H1 (cell line): ENCODE measurements at regions not wholly inside any gene's neighbourhood (a gene's known extent, or its start where the extent isn't known, plus 50 kb on each side); places are given as distances from the start of the nearest gene placed in this dataset.

ENCODE experiments used
- CTCF ChIA-PET: fragments of 300-600 bp; sonication (Branson Sonifier 250); formaldehyde crosslinking; loops from one replicate; lab custom pipeline; 2021; ENCODE audit not compliant: partially characterized antibody; lab: Charles Lee
- POLR2A ChIA-PET: fragments of 300-600 bp; sonication (Branson Sonifier 250); formaldehyde crosslinking; loops from one replicate; lab custom pipeline; 2021; ENCODE audit warnings: inconsistent platforms; ENCODE audit not compliant: partially characterized antibody; lab: Charles Lee
- DNase-seq, 2 experiments: peaks; one replicate each; pipeline versions ENCODE4 v3.0.0 to v3.0.0-alpha.2; 2010 to 2022; ENCODE audit warnings: low spot score in 2 of 2, low read depth in 1 of 2, mixed read lengths in 1 of 2
- FAIRE-seq: peaks from 2 replicates; lab custom pipeline; 2011; peaks lifted over from hg19 to GRCh38; lab: Jason Lieb, UNC
- H2AFZ ChIP-seq: 2 replicates; pipeline ENCODE4 v1.8.1; 2012; ENCODE audit warnings: low read length, inconsistent platforms
- H2AK5ac ChIP-seq: 2 replicates; pipeline ENCODE4 v1.6.1; 2013; ENCODE audit warnings: low read depth, low read length
- H2BK120ac ChIP-seq: replicated peaks from 2 replicates; pipeline ENCODE3; 2013; ENCODE audit warnings: low read depth, low read length, inconsistent platforms
- H2BK12ac ChIP-seq: 2 replicates; pipeline ENCODE4 v1.6.1; 2013; ENCODE audit warnings: low read depth, low read length
- H2BK15ac ChIP-seq: 2 replicates; pipeline ENCODE4 v1.6.1; 2013; ENCODE audit warnings: low read length
- H2BK20ac ChIP-seq: 2 replicates; pipeline ENCODE4 v1.6.1; 2013; ENCODE audit warnings: low read length
- H2BK5ac ChIP-seq: 2 replicates; pipeline ENCODE4 v1.6.1; 2013; ENCODE audit warnings: low read depth, low read length
- H3K14ac ChIP-seq: 2 replicates; pipeline ENCODE4 v1.6.1; 2013; ENCODE audit warnings: inconsistent platforms; ENCODE audit not compliant: insufficient read length
- H3K18ac ChIP-seq: 2 replicates; pipeline ENCODE4 v1.6.1; 2013; ENCODE audit warnings: low read length; ENCODE audit errors: extremely low read depth
- H3K23ac ChIP-seq: 2 replicates; pipeline ENCODE4 v1.6.1; 2013; ENCODE audit warnings: inconsistent platforms; ENCODE audit not compliant: insufficient read length
- H3K23me2 ChIP-seq: 2 replicates; pipeline ENCODE4 v1.6.1; 2013; ENCODE audit warnings: low read depth, low read length
- H3K27ac ChIP-seq: 2 replicates; pipeline ENCODE4 v1.6.1; 2011; ENCODE audit warnings: low read depth, low read length, inconsistent platforms
- H3K27me3 ChIP-seq, 4 experiments: replicated peaks in 1 of 4; 1 replicate in 1 of 4; 2 replicates in 3 of 4; pipeline versions ENCODE4 v1.6.1 to v1.8.1; 2011 to 2013; ENCODE audit warnings: low read length in 3 of 4, mild to moderate bottlenecking in 3 of 4, inconsistent platforms in 2 of 4, mixed read lengths in 2 of 4, moderate library complexity in 1 of 4; ENCODE audit not compliant: control insufficient read depth in 3 of 4, insufficient read depth in 3 of 4; ENCODE audit errors: extremely low read depth in 1 of 4
- H3K36me3 ChIP-seq, 4 experiments: 2 replicates each; pipeline versions ENCODE4 v1.6.1 to v1.8.1; 2011 to 2013; ENCODE audit warnings: mild to moderate bottlenecking in 4 of 4, low read length in 3 of 4, moderate library complexity in 2 of 4, control low read depth in 1 of 4, inconsistent platforms in 1 of 4; ENCODE audit not compliant: insufficient read depth in 4 of 4, control insufficient read depth in 2 of 4
- H3K4ac ChIP-seq: replicated peaks from 2 replicates; pipeline ENCODE3; 2013; ENCODE audit warnings: low read length, low read depth, mixed read lengths, inconsistent platforms; ENCODE audit not compliant: insufficient read length
- H3K4me1 ChIP-seq, 4 experiments: replicated peaks in 1 of 4; 1 replicate in 1 of 4; 2 replicates in 3 of 4; pipeline versions ENCODE4 v1.6.1 to v1.8.1; 2011 to 2013; ENCODE audit warnings: low read length in 3 of 4, inconsistent platforms in 2 of 4, mixed read lengths in 1 of 4; ENCODE audit not compliant: insufficient read depth in 4 of 4, control insufficient read depth in 3 of 4
- H3K4me2 ChIP-seq, 2 experiments: 2 replicates each; pipeline versions ENCODE4 v1.6.1 to v1.8.1; 2011 to 2013; ENCODE audit warnings: low read depth in 2 of 2, low read length in 2 of 2, control low read depth in 1 of 2, inconsistent platforms in 1 of 2, mild to moderate bottlenecking in 1 of 2; ENCODE audit not compliant: insufficient read depth in 1 of 2
- H3K4me3 ChIP-seq, 4 experiments: fragments of 200-600, 300-600 bp in 1 of 4; sonication (generic), shearing (Covaris generic), sonication (Bioruptor Twin) in 1 of 4; 2 replicates each; pipeline versions ENCODE4 v1.5.1 to v1.8.1; 2011 to 2016; ENCODE audit warnings: low read length in 4 of 4, low read depth in 3 of 4, control low read depth in 2 of 4, inconsistent platforms in 2 of 4, mild to moderate bottlenecking in 2 of 4, mixed read lengths in 1 of 4, moderate library complexity in 1 of 4; ENCODE audit not compliant: insufficient read depth in 2 of 4; ENCODE audit errors: extremely low read depth in 1 of 4
- H3K56ac ChIP-seq: replicated peaks from 2 replicates; pipeline ENCODE3; 2013; ENCODE audit warnings: low read depth, mild to moderate bottlenecking, mixed read lengths, low read length, inconsistent platforms; ENCODE audit not compliant: insufficient read length
- H3K79me1 ChIP-seq: 2 replicates; pipeline ENCODE4 v1.6.1; 2013; ENCODE audit warnings: low read depth, low read length, control low read depth
- H3K79me2 ChIP-seq, 2 experiments: 2 replicates each; pipeline versions ENCODE4 v1.6.1 to v1.8.1; 2012 to 2013; ENCODE audit warnings: low read length in 2 of 2, mild to moderate bottlenecking in 2 of 2, inconsistent platforms in 1 of 2; ENCODE audit not compliant: insufficient read depth in 2 of 2, control insufficient read depth in 1 of 2
- H3K9ac ChIP-seq, 4 experiments: replicated peaks in 1 of 4; 1 replicate in 1 of 4; 2 replicates in 3 of 4; pipeline versions ENCODE4 v1.6.1 to v1.8.1; 2011 to 2013; ENCODE audit warnings: low read depth in 3 of 4, low read length in 3 of 4, control low read depth in 2 of 4, mild to moderate bottlenecking in 2 of 4, moderate library complexity in 2 of 4, inconsistent platforms in 1 of 4; ENCODE audit errors: extremely low read depth in 1 of 4
- H3K9me3 ChIP-seq, 2 experiments: 2 replicates each; pipeline versions ENCODE4 v1.6.1 to v1.8.1; 2012 to 2013; ENCODE audit warnings: mild to moderate bottlenecking in 2 of 2, moderate library complexity in 2 of 2, control low read depth in 1 of 2, inconsistent platforms in 1 of 2, low read depth in 1 of 2, low read length in 1 of 2, mixed read lengths in 1 of 2; ENCODE audit not compliant: insufficient read depth in 2 of 2
- H4K20me1 ChIP-seq, 2 experiments: replicated peaks in 1 of 2; 2 replicates each; pipeline versions ENCODE3 to v1.8.1; 2011 to 2013; ENCODE audit warnings: inconsistent platforms in 2 of 2, low read length in 2 of 2, mild to moderate bottlenecking in 1 of 2; ENCODE audit not compliant: insufficient read depth in 2 of 2, control insufficient read depth in 1 of 2
- H4K5ac ChIP-seq: 2 replicates; pipeline ENCODE4 v1.6.1; 2013; ENCODE audit warnings: low read length, low read depth, mixed read lengths, inconsistent platforms; ENCODE audit not compliant: insufficient read length
- H4K8ac ChIP-seq: 2 replicates; pipeline ENCODE4 v1.8.0; 2013; ENCODE audit warnings: mild to moderate bottlenecking, moderate library complexity, low read length, inconsistent platforms; ENCODE audit not compliant: insufficient read depth; ENCODE audit errors: extremely low read depth
- H4K91ac ChIP-seq: replicated peaks from 2 replicates; pipeline ENCODE3; 2013; ENCODE audit warnings: low read length, mixed read lengths, inconsistent platforms; ENCODE audit not compliant: insufficient read length
- ASH2L ChIP-seq: fragments of 200-600, 300-600 bp; sonication (generic); IDR thresholded peaks from one replicate; pipeline ENCODE4 v1.7.1; 2017; ENCODE audit warnings: low read length
- BRCA1 ChIP-seq: IDR thresholded peaks from 2 replicates; pipeline ENCODE4 v1.6.1; 2012; ENCODE audit warnings: low read depth, low read length, improper control_type of control experiment
- CBX5 ChIP-seq: fragments of 300-800, 300-1000 bp; sonication (generic); IDR thresholded peaks from 2 replicates; pipeline ENCODE4 v1.7.1; 2016; ENCODE audit warnings: antibody characterized with exemption, low read length, low read depth
- HDAC6 ChIP-seq: IDR thresholded peaks from one replicate; pipeline ENCODE4 v1.7.1; 2012; ENCODE audit warnings: low read depth, mild to moderate bottlenecking, inconsistent platforms, low read length, moderate library complexity
- NRF1 ChIP-seq: IDR thresholded peaks from 2 replicates; pipeline ENCODE4 v1.6.1; 2011; ENCODE audit warnings: mild to moderate bottlenecking, low read depth, low read length, improper control_type of control experiment
- POLR2AphosphoS5 ChIP-seq: IDR thresholded peaks from 2 replicates; pipeline ENCODE4 v1.6.1; 2011; ENCODE audit warnings: low read depth, low read length
- SIN3A ChIP-seq, 2 experiments: IDR thresholded peaks in 1 of 2; conservative IDR thresholded peaks in 1 of 2; 2 replicates each; pipeline ENCODE4 v1.6.1; 2011 to 2012; ENCODE audit warnings: low read length in 2 of 2, improper control_type of control experiment in 1 of 2, low read depth in 1 of 2, mild to moderate bottlenecking in 1 of 2
- SIRT6 ChIP-seq: IDR thresholded peaks from one replicate; pipeline ENCODE4 v1.7.1; 2012; ENCODE audit warnings: low read length, inconsistent platforms
- SP4 ChIP-seq: IDR thresholded peaks from 2 replicates; pipeline ENCODE4 v1.6.1; 2012; ENCODE audit warnings: low read length, inconsistent platforms
- TAF1 ChIP-seq: IDR thresholded peaks from 2 replicates; pipeline ENCODE4 v1.6.1; 2011; ENCODE audit warnings: mild to moderate bottlenecking, low read depth, low read length
- TAF7 ChIP-seq: optimal IDR thresholded peaks from 2 replicates; pipeline ENCODE3; 2011; ENCODE audit warnings: low read depth, mild to moderate bottlenecking, inconsistent platforms, low read length, moderate library complexity, borderline replicate concordance
- TF ChIP-seq, protein P1 (sequence below): IDR thresholded peaks from 2 replicates; pipeline ENCODE4 v1.6.1; 2011; ENCODE audit warnings: low read length, improper control_type of control experiment

- H3K18ac ChIP-seq = no peak overlapping the region
- H3K4me3 ChIP-seq = no peak overlapping the region
These were observed 190.1 kb downstream of the BARHL2 start for GRCh38 chr1:90526954-90527353.

More at GRCh38 chr1:90526954-90527353, 190.1 kb downstream of the BARHL2 start:
- no peaks in the 10 kb centered on the region for H4K20me1 ChIP-seq
- ChIA-PET CTCF (interaction anchor here (0.7 to 2.8 kb wide), 3 partner anchors 24 to 481 kb away, joined by 3 to 9 read pairs (median 4); no protein-coding TSS in a partner anchor), POLR2A (no interaction called here)
- no peak overlapping the region for H2BK5ac ChIP-seq
- no peak overlapping the region for H2AK5ac ChIP-seq
- DNase-seq = no peak
- no peak overlapping the region for H2BK15ac ChIP-seq
- no peak overlapping the region for H3K23ac ChIP-seq
- H3K4me1 ChIP-seq = no peaks in the 10 kb centered on the region
- H3K27ac ChIP-seq = no peak overlapping the region
- no peak overlapping the region for H4K91ac ChIP-seq
- no peak overlapping the region for H2BK20ac ChIP-seq
- H3K23me2 ChIP-seq = no peaks in the 10 kb centered on the region
- H3K4me2 ChIP-seq = no peak overlapping the region
- H3K56ac ChIP-seq = no peak overlapping the region
- no peak overlapping the region for H3K9ac ChIP-seq
- H3K4ac ChIP-seq = no peak overlapping the region
- no peak overlapping the region for H2BK12ac ChIP-seq
- no peak overlapping the region for H2AFZ ChIP-seq
- H3K14ac ChIP-seq = no peak overlapping the region
- no peak overlapping the region for H4K5ac ChIP-seq
- no peak overlapping the region for H4K8ac ChIP-seq
- H3K36me3 ChIP-seq = no peaks in the 10 kb centered on the region
- no peaks in the 10 kb centered on the region for H3K27me3 ChIP-seq
- no peak overlapping the region for H2BK120ac ChIP-seq
- H3K79me1 ChIP-seq = no peaks in the 10 kb centered on the region
- TF ChIP-seq SP4 (no peak), HDAC6 (no peak), TAF7 (no peak), SIN3A (conservative IDR thresholded peaks at IDR 0.05 in 1 of 2, IDR thresholded peaks at IDR 0.05 in 1 of 2; ENCODE audit: low read depth in 1 of 2, low read length in 2 of 2) (no peak), SIRT6 (no peak), ASH2L (no peak), POLR2AphosphoS5 (no peak), TAF1 (no peak), BRCA1 (no peak), NRF1 (no peak), CBX5 (no peak)
- TF ChIP-seq, protein P1, sequence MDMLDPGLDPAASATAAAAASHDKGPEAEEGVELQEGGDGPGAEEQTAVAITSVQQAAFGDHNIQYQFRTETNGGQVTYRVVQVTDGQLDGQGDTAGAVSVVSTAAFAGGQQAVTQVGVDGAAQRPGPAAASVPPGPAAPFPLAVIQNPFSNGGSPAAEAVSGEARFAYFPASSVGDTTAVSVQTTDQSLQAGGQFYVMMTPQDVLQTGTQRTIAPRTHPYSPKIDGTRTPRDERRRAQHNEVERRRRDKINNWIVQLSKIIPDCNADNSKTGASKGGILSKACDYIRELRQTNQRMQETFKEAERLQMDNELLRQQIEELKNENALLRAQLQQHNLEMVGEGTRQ = no peak
- TF ChIP-seq, all 59 proteins: peak for 0
- FAIRE-seq = no peak
- Histone ChIP-seq H3K9me3 (no peaks in the 10 kb centered on the region), H3K79me2 (no peaks in the 10 kb centered on the region)
